Renal cortical epithelial cell (primary cell): ENCODE measurements at regions not wholly inside any gene's neighbourhood (a gene's known extent, or its start where the extent isn't known, plus 50 kb on each side); places are given as distances from the start of the nearest gene placed in this dataset.
"Not testable (repeated sequence)": the region's sequence is repeated elsewhere in the genome, so short reads cannot be mapped to it uniquely, and the experiment has no call there.

Source experiments
- DNase-seq: peaks from one replicate; pipeline ENCODE4 v3.0.0-alpha.2; 2011; ENCODE audit warnings: low read depth

GRCh38 chr20:53872561-53873229 lies 197.7 kb downstream of the BCAS1 start:
- peak; percentile 50 for DNase-seq

DNA sequence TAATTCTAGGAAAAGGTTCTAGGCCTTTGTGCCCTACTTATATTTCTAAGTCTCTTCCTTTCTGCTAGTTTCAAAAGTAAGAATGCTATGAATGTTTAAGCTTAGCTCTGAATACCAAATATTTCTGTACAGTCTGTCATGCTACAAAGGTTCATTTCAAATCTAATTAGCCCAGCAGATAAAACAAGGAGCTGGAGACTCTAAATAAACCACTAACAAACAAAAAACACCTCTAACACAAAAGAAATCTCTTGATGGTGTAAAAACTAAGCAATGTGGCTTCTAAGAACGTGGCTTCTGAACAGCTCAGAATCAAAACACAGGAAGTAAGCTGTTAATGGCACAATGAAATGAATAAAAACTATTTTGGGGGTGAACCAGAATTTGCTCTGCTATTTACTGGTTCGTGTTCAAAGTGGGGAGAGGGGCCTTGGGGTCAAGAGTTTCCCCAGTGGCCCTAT lies 198.3 kb downstream of the BCAS1 start:
- peak; percentile 52 for DNase-seq

DNA sequence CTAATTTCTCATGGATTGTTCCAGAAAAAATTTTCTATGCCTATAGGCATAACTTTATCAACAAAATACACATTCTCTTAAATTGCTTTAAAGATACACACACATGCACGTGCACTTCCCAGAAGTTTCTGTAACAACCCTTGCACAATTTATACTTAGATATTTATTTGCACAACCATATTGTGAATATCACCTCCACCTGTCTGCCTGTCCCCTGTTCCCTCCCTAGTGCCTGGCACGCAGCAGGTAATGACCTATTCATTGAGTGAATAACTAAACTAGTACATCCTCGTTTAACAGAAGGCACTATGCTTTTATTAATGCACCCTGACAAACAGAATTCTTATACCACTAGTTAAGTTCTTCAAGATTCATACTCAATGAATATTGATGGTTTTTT lies 198.9 kb downstream of the BCAS1 start:
- no peak for DNase-seq

DNA sequence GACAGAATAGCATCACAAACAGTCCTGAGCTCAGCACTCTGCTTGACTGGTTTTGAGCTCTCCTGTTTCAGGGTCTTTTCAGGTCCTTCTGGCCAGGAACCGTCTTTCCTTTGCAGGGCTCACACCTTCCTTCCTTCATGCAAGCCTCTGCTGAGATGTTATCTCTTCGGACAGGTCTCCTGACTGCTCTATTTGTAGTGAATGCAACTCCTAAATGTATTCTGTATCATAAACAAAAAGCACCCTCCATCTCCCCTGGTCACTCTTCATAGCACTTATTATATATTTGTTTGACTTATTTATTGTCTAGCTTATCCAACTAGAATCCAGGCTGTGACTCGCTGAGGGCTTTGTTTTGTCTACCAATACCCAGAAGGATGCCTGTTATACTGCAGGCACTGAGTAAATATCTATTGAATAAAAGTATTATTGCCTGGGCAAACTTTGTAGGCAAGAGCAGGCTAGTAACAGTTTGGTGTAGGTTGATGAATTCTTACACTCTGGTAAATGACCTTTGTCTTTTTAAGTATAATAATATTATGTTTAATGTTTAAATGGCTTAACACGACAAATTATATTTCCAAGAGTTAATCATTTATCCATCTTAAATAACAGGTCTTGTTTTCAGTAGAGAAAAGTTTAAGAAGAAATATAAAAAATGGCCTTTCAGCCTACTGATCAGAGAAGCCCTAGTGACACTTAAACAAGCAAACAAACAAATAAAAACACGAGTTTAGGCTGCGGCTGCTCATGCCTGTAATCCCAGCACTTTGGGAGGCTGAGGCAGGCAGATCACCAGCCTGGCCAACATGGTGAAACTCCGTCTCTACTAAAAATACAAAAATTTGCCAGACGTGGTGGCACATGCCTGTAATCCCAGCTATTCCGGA lies 199.7 kb downstream of the BCAS1 start:
- peak; percentile 38 for DNase-seq

GRCh38 chr20:53869466-53870258 lies 200.7 kb downstream of the BCAS1 start:
- peak; percentile 89 for DNase-seq

DNA sequence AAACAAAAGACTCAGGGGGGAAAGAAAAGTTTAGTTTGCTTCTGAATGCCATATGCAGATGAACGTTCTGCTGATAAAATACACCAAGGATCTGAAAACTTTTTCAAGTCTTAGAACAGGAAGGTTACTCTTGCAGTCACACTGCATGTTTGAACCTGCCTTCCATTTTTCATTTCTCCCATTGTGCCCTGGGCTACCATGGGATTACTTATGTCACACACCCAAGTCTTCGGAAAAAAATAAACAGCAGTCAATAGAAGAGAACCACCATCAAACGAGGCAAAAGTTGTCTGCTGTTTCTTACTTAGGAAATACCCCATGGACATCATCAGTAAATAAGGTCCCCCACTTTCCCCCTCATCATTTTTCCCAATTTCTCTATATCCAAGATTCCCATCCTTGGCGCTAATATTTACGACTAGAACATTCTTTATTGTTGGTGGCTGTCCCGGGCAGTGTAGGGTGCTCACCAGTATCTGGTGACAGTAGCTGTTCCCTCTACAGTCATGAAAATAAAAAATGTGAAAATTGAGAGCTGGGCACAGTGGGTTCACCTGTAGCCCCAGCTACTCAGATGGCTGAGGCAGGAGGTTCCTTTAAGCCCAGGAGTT lies 202.5 kb downstream of the BCAS1 start:
- no peak for DNase-seq

GRCh38 chr20:53866794-53867740 lies 203.3 kb downstream of the BCAS1 start:
- DNase-seq = peak; percentile 32

DNA sequence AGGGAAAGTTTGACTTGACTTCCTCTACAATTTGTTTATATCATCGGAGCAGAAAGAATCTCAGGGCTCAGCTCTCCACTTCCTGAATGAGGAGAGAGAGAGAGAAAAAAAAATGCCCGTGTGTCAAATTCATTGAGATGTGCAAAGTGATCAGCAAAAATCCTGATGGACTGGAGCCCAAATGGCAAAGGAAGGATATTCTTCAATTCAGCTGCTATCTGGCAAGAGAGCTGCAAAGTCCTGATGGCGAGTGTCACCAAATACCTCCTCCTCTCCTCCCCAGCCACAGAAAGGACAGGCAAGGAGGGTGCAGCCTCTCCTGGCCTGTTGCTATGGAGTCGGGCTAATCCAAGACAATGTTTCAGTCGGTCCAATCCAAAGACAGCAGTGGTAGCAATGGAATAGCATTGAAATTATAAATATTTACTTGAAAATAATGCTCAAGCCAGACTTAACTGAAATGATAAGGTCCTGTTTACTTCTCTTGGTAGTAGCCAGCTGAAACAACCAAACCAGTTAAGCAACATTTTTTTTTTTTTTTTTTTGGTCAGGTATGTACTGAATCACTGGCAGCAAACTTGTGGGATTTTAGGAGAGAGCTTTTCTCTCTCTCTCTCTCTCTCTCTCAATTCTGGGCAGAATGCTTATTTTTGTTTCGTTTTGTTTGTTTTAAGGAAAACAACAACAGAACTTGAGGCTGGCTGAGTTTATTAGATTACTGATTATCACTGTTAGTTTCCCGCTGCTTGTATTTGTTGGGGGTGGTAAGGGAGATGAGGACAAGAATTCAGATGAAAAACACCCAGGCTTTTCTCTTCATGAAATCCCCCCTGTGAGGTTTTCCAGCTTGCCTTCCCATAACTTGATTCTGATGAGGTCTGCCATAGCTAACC lies 204.2 kb downstream of the BCAS1 start:
- peak; percentile 90 for DNase-seq

DNA sequence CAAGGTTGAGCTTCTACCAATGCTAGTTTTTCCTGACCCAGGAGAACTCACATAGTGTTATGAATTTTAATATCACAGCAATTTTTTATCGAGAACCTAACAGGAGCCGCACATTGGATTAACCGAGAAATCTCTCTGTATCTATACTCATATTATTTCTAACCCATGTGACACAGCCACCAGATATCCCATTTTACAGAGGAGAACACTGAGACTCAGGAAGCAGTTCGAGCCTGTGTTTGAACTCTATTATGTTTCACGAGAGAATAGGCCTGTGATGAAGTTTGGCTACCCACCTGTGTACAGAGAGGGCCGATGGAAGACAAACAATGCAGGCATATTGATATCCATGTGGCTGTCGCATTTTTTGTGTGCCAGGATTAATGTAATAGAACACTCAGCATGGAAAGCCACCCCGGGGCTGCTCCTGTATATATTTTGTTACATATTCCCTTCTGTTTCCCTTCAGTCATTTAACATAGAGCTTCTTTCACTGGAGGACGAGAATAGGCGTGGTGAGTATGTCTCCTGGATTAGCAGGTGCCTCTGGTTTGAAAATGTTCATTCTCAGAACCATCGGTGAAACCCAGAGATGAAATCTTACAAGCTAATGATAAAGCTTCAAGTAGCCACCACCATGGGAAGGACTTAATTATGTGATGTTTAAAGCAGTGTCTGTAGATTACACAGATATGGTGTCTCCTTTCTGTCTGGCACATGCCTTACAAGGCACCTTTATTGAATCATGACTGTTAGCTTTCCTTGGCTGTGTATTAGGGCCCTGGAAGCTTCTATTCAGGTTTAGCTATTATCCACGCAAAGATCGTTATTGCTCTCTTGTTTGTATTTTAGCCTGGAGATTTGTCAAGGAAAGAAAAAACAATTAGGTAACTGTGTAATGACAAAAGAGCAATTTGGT lies 205.4 kb downstream of the BCAS1 start:
- DNase-seq = not testable (repeated sequence)

- peak; percentile 70 for DNase-seq
These were observed 206.3 kb downstream of the BCAS1 start for GRCh38 chr20:53863923-53864641.

DNA sequence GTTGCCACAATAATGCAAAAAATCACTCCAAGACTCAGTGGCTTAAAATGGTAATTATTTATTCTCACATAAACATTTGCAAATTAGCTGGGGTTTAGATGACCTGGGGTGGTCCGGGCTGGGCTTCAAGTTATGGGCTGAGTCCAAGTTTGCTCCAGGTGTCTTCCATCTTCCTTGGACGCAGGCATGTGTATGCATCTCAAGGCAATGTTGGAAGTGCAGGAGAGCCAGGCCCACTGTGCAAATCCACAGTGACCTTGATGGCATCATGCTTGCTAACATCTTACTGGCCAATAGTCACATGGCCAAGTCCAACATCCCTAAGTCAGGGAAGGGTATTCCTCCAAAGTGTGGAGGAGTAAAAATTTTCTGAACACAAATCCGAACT lies 206.9 kb downstream of the BCAS1 start:
- DNase-seq = not testable (repeated sequence)

DNA sequence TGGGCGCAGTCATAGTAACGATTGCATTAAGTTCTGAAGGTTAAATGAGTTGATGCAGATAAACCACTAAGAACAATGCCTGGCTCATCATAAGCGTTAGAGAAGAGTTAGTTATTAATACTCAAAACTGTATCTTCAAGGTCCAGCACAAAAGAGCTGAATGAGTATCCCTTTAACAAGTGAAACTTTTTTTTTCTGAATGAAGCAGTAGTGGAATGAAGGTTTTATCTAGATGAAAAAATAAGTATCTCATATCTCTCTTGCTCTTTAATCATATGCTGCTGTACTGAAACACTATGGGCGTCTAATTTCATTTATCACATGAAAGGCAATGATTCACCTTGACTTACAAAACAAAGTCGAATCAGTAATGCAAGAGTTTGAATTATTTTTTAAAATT lies 207.4 kb downstream of the BCAS1 start:
- DNase-seq = not testable (repeated sequence)

DNA sequence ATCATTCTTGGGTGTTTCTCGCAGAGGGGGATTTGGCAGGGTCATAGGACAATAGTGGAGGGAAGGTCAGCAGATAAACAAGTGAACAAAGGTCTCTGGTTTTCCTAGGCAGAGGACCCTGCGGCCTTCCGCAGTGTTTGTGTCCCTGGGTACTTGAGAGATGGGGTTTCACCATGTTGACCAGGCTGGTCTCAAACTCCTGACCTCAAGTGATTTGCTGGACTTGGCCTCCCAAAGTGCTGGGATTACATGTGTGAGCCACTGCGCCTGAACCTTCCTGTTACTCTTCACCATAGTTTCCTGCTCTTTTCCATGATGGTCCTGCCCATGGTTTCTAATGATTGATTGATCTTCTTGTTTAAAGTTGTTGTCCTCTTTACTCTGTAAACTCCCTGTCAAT lies 207.9 kb downstream of the BCAS1 start:
- DNase-seq = not testable (repeated sequence)

- DNase-seq = not testable (repeated sequence)
These were observed 208.3 kb downstream of the BCAS1 start for GRCh38 chr20:53862136-53862397.

GRCh38 chr20:53859684-53860083 lies 210.7 kb downstream of the BCAS1 start:
- no peak for DNase-seq

- DNase-seq = not testable (repeated sequence)
These were observed 211.4 kb downstream of the BCAS1 start for GRCh38 chr20:53859009-53859408.

- DNase-seq = not testable (repeated sequence)
These were observed 211.9 kb downstream of the BCAS1 start for GRCh38 chr20:53858516-53858915.

GRCh38 chr20:53857723-53858236 lies 212.6 kb downstream of the BCAS1 start:
- DNase-seq = no peak
